GM13977 (cell line): ENCODE measurements at regions not wholly inside any gene's neighbourhood (a gene's known extent, or its start where the extent isn't known, plus 50 kb on each side); places are given as distances from the start of the nearest gene placed in this dataset.

Experiments used
- DNase-seq: peaks from one replicate; pipeline ENCODE4 v3.0.0; 2012; ENCODE audit warnings: low spot score
- in situ Hi-C: fragments of 300-500 bp; cut with MboI; formaldehyde crosslinking; loops from one replicate; pipeline ENCODE4 v1.12.0; 2022; ENCODE audit warnings: low sequenced_read_pairs, low pct_unique_long_range_greater_than_20kb, mixed read lengths, inconsistent platforms; ENCODE audit not compliant: unreplicated experiment
- TF ChIP-seq, protein P1 (sequence below): IDR thresholded peaks from 2 replicates; pipeline ENCODE4 v1.5.1; 2012; ENCODE audit warnings: mild to moderate bottlenecking, control low read depth; ENCODE audit not compliant: insufficient read depth; ENCODE audit errors: extremely low read depth, missing control alignments

GRCh38 chr7:155950898-155951553 lies 138.8 kb upstream of the SHH start:
- TF ChIP-seq, protein P1, sequence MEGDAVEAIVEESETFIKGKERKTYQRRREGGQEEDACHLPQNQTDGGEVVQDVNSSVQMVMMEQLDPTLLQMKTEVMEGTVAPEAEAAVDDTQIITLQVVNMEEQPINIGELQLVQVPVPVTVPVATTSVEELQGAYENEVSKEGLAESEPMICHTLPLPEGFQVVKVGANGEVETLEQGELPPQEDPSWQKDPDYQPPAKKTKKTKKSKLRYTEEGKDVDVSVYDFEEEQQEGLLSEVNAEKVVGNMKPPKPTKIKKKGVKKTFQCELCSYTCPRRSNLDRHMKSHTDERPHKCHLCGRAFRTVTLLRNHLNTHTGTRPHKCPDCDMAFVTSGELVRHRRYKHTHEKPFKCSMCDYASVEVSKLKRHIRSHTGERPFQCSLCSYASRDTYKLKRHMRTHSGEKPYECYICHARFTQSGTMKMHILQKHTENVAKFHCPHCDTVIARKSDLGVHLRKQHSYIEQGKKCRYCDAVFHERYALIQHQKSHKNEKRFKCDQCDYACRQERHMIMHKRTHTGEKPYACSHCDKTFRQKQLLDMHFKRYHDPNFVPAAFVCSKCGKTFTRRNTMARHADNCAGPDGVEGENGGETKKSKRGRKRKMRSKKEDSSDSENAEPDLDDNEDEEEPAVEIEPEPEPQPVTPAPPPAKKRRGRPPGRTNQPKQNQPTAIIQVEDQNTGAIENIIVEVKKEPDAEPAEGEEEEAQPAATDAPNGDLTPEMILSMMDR = no peak
- DNase-seq = no peak
- in situ Hi-C loops = no loop called here

GRCh38 chr7:155948845-155949244 lies 136.6 kb upstream of the SHH start:
- no peak for DNase-seq
- TF ChIP-seq, protein P1 = no peak
- in situ Hi-C loops = no loop called here

DNA sequence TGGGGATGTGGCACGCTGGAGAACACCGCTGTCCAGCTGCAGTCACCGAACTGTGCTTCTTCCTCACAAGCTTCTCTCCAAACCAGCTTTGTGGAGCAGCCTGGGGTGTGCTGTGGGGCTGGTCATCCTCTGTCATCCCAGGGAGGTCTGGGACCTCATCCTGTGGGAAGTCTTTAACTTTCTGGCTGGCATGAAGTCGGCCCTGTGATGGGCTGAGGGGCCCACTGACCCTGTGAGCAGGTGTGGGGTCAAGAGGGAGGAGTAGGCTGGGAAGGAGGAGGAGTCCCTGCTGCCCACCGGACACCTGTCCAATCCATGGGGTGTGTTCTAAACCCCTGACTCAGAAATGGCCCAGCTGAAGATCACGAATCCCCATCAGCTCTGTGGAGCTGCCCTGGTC lies 136.2 kb upstream of the SHH start:
- in situ Hi-C loops = no loop called here
- DNase-seq = no peak
- TF ChIP-seq, protein P1 = no peak

GRCh38 chr7:155947051-155947450 lies 134.8 kb upstream of the SHH start:
- DNase-seq = no peak
- TF ChIP-seq, protein P1 = no peak
- in situ Hi-C loops = no loop called here

DNA sequence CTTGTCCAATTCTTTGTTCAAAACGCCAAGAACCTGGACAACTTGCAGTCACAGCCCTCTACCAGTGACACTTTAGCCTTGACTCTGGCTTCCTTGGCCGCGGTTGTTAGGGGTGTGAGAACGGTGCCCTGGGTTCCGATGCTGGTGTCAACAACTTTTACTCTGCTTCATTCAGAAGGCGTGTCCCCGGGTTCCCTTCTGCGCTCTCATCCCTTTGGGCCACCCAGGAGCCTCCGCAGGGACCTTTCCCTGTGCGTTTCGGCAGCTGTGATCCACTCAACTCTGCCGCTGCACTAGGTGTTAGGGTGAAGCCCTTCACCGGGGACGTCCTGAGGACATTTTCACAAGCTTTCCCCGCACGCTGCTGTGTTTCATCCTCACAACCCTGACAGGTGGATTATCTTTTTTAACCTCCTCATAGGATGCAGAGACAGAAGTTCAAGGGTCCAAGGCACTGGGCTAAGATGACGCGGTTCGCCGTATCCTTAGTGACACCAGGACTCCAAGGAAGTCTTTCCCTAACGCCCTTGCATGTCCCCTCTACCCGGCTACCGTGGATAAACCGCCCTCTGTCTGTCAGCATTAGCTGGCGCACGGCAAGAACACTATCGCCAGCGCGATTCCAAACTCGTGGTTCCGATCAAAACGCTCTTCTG lies 133.5 kb upstream of the SHH start:
- DNase-seq = no peak
- in situ Hi-C loops = no loop called here
- TF ChIP-seq, protein P1 = no peak

GRCh38 chr7:155944901-155945300 lies 132.6 kb upstream of the SHH start:
- in situ Hi-C loops = no loop called here

More at GRCh38 chr7:155944901-155945300, 132.6 kb upstream of the SHH start:
- TF ChIP-seq, protein P1 = no peak
- no peak for DNase-seq
